ENCODE measurements at regions not wholly inside any gene's neighbourhood (a gene's known extent, or its start where the extent isn't known, plus 50 kb on each side); places are given as distances from the start of the nearest gene placed in this dataset.

DNA sequence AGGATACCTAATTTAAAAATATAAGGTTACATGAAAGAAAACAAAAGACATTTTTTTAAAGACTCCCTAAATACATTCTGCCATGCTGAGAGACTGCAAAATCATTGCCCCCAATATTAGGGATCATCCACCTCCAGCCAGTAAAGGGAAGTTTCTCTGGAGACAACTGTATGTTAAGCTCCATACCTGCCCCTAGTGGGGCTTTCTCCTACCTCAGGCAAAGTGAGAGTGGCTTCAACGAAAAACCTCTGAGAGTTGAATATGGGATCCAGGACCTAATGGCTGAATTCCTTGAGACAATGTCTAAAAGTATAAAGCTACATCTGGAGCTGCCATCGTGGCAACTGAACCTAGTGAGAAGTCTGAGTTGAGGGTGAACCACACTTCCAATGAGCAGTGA, 248.1 kb upstream of the FIGN start:
- no peak for TF ChIP-seq POLR2A (IDR thresholded peaks at IDR 0.05)
- TF ChIP-seq, protein P1, sequence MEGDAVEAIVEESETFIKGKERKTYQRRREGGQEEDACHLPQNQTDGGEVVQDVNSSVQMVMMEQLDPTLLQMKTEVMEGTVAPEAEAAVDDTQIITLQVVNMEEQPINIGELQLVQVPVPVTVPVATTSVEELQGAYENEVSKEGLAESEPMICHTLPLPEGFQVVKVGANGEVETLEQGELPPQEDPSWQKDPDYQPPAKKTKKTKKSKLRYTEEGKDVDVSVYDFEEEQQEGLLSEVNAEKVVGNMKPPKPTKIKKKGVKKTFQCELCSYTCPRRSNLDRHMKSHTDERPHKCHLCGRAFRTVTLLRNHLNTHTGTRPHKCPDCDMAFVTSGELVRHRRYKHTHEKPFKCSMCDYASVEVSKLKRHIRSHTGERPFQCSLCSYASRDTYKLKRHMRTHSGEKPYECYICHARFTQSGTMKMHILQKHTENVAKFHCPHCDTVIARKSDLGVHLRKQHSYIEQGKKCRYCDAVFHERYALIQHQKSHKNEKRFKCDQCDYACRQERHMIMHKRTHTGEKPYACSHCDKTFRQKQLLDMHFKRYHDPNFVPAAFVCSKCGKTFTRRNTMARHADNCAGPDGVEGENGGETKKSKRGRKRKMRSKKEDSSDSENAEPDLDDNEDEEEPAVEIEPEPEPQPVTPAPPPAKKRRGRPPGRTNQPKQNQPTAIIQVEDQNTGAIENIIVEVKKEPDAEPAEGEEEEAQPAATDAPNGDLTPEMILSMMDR (IDR thresholded peaks at IDR 0.05) = no peak
